ENCODE measurements at regions not wholly inside any gene's neighbourhood (a gene's known extent, or its start where the extent isn't known, plus 50 kb on each side); places are given as distances from the start of the nearest gene placed in this dataset.

- H3K9ac ChIP-seq (ENCODE audit: low read depth, low read length), result no peak overlapping the region
- H3K36me3 ChIP-seq (ENCODE audit: insufficient read depth, low read length), result no peaks in the 10 kb centered on the region
- H3K4me2 ChIP-seq (ENCODE audit: low read length), result no peak overlapping the region
- no peaks in the 10 kb centered on the region for H3K9me3 ChIP-seq (replicated peaks; ENCODE audit: low read length)
- no peak overlapping the region for H3K4me3 ChIP-seq (ENCODE audit: low read length)
- peaks cover 14% of the 10 kb centered on the region for H3K4me1 ChIP-seq (ENCODE audit: control insufficient read depth, insufficient read depth, low read length)
- H3K27me3 ChIP-seq (ENCODE audit: control insufficient read depth, insufficient read depth, low read length), result peaks cover 28% of the 10 kb centered on the region
Measured at GRCh38 chr1:23639460-23640095, 52.0 kb upstream of the RPL11 start.

GRCh38 chr1:23638786-23639241 is 52.8 kb upstream of the RPL11 start:
- H3K36me3 ChIP-seq (ENCODE audit: insufficient read depth, low read length), result no peaks in the 10 kb centered on the region
- H3K4me3 ChIP-seq (ENCODE audit: low read length), result no peak overlapping the region
- no peak overlapping the region for H3K9ac ChIP-seq (ENCODE audit: low read depth, low read length)
- no peak overlapping the region for H3K4me2 ChIP-seq (ENCODE audit: low read length)
- H3K4me1 ChIP-seq (ENCODE audit: control insufficient read depth, insufficient read depth, low read length), result peaks cover 18% of the 10 kb centered on the region
- no peaks in the 10 kb centered on the region for H3K9me3 ChIP-seq (replicated peaks; ENCODE audit: low read length)
- H3K27me3 ChIP-seq (ENCODE audit: control insufficient read depth, insufficient read depth, low read length), result peaks cover 20% of the 10 kb centered on the region

- Histone ChIP-seq H3K4me2 (ENCODE audit: low read length) (no peak overlapping the region), H3K36me3 (ENCODE audit: insufficient read depth, low read length) (no peaks in the 10 kb centered on the region), H3K27me3 (ENCODE audit: control insufficient read depth, insufficient read depth, low read length) (peaks cover 16% of the 10 kb centered on the region), H3K9ac (ENCODE audit: low read depth, low read length) (no peak overlapping the region), H3K4me3 (ENCODE audit: low read length) (no peak overlapping the region), H3K4me1 (ENCODE audit: control insufficient read depth, insufficient read depth, low read length) (peaks cover 18% of the 10 kb centered on the region), H3K9me3 (replicated peaks; ENCODE audit: low read length) (no peaks in the 10 kb centered on the region)
Measured at GRCh38 chr1:23638188-23638619, 53.4 kb upstream of the RPL11 start.

DNA sequence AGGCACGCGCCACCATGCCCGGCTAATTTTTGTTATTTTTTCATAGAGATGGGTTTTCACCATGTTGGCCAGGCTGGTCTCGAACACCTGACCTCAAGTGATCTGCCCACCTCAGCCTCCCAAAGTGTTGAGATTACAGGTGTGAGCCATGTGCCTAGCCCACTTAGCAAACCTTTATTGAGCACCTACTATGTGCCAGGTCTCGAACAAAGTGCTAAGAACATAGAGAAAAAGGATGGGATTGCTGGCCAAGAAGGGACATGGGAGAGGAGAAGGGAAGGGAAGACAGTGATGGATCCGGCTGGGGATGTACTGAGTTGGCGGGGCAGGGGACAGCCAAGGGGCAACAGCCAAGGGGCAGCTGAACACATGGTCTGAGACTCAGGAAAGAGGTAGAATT is 55.6 kb upstream of the RPL11 start:
- Histone ChIP-seq H3K4me1 (ENCODE audit: control insufficient read depth, insufficient read depth, low read length) (peaks cover 18% of the 10 kb centered on the region), H3K36me3 (ENCODE audit: insufficient read depth, low read length) (no peaks in the 10 kb centered on the region), H3K9ac (ENCODE audit: low read depth, low read length) (no peak overlapping the region), H3K4me3 (ENCODE audit: low read length) (no peak overlapping the region), H3K4me2 (ENCODE audit: low read length) (no peak overlapping the region), H3K27me3 (ENCODE audit: control insufficient read depth, insufficient read depth, low read length) (peaks cover 16% of the 10 kb centered on the region), H3K9me3 (replicated peaks; ENCODE audit: low read length) (no peaks in the 10 kb centered on the region)

- Histone ChIP-seq H3K4me2 (ENCODE audit: low read length) (peak overlapping the region; percentile 84), H3K4me3 (ENCODE audit: low read length) (peak overlapping the region; percentile 70), H3K27me3 (ENCODE audit: control insufficient read depth, insufficient read depth, low read length) (peaks cover 16% of the 10 kb centered on the region), H3K9me3 (replicated peaks; ENCODE audit: low read length) (no peaks in the 10 kb centered on the region), H3K4me1 (ENCODE audit: control insufficient read depth, insufficient read depth, low read length) (peaks cover 18% of the 10 kb centered on the region), H3K36me3 (ENCODE audit: insufficient read depth, low read length) (no peaks in the 10 kb centered on the region), H3K9ac (ENCODE audit: low read depth, low read length) (peak overlapping the region; percentile 81)
Measured at GRCh38 chr1:23634840-23635651, 56.6 kb upstream of the RPL11 start.

DNA sequence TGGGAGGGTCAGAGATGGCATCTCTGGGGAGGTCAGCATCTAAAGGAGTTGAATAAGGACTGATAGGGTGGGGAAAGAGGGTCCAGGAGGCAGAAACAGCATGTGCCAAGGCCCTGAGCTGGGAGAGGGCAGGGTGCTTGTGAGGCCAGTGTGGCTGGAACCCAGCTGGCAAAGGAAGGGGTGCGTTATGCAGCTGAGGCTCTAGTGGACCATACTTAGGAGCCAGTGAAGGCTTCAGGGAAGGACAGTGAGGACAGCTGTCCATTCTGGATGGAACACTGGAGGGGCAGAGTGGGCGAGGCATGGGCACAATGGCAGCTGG is 57.1 kb upstream of the RPL11 start:
- H3K4me1 ChIP-seq (ENCODE audit: control insufficient read depth, insufficient read depth, low read length), result peaks cover 18% of the 10 kb centered on the region
- H3K9ac ChIP-seq (ENCODE audit: low read depth, low read length), result peak overlapping the region; percentile 81
- H3K4me2 ChIP-seq (ENCODE audit: low read length), result peak overlapping the region; percentile 84
- H3K27me3 ChIP-seq (ENCODE audit: control insufficient read depth, insufficient read depth, low read length), result peaks cover 13% of the 10 kb centered on the region
- peak overlapping the region; percentile 70 for H3K4me3 ChIP-seq (ENCODE audit: low read length)
- no peaks in the 10 kb centered on the region for H3K9me3 ChIP-seq (replicated peaks; ENCODE audit: low read length)
- H3K36me3 ChIP-seq (ENCODE audit: insufficient read depth, low read length), result no peaks in the 10 kb centered on the region

DNA sequence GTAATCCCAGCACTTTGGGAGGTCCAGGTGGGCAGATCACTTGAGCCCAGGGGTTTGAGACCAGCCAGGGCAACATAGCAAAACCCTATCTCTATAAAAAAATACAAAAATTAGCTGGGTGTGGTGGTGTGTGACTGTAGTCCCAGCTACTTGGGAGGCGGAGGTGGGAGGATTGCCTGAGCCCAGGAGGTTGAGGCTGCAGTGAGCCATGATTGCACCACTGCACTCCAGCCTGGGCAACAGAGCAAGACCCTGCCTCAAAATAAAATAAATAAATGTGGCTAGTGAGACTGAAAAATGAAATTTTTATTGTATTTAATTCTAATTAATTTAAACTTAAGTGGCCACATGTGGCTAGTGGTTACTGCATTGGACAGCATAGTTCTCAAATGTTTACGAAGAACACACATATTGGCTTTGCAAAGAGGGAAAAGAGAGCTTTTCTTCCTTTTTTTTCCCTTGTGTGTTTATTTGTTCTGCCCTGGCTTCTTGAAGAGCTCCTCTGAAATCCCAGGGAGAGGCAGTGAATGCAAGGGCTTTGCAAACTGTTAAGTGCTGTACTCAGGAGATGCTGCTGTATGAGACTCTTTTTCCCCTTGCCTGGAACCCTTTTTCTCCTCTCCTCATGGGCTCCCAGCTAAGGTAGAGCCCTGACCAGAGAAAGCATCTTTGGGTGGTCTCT is 59.0 kb upstream of the RPL11 start:
- no peaks in the 10 kb centered on the region for H3K27me3 ChIP-seq (ENCODE audit: control insufficient read depth, insufficient read depth, low read length)
- peaks cover 12% of the 10 kb centered on the region for H3K4me1 ChIP-seq (ENCODE audit: control insufficient read depth, insufficient read depth, low read length)
- no peaks in the 10 kb centered on the region for H3K36me3 ChIP-seq (ENCODE audit: insufficient read depth, low read length)
- no peak overlapping the region for H3K9ac ChIP-seq (ENCODE audit: low read depth, low read length)
- no peak overlapping the region for H3K4me2 ChIP-seq (ENCODE audit: low read length)
- no peaks in the 10 kb centered on the region for H3K9me3 ChIP-seq (replicated peaks; ENCODE audit: low read length)
- H3K4me3 ChIP-seq (ENCODE audit: low read length), result no peak overlapping the region

GRCh38 chr1:23629708-23630290 is 61.8 kb upstream of the RPL11 start:
- Histone ChIP-seq H3K9me3 (replicated peaks; ENCODE audit: low read length) (no peaks in the 10 kb centered on the region), H3K9ac (ENCODE audit: low read depth, low read length) (no peak overlapping the region), H3K4me3 (ENCODE audit: low read length) (no peak overlapping the region), H3K27me3 (ENCODE audit: control insufficient read depth, insufficient read depth, low read length) (no peaks in the 10 kb centered on the region), H3K4me2 (ENCODE audit: low read length) (no peak overlapping the region), H3K4me1 (ENCODE audit: control insufficient read depth, insufficient read depth, low read length) (peaks cover 6% of the 10 kb centered on the region), H3K36me3 (ENCODE audit: insufficient read depth, low read length) (no peaks in the 10 kb centered on the region)

DNA sequence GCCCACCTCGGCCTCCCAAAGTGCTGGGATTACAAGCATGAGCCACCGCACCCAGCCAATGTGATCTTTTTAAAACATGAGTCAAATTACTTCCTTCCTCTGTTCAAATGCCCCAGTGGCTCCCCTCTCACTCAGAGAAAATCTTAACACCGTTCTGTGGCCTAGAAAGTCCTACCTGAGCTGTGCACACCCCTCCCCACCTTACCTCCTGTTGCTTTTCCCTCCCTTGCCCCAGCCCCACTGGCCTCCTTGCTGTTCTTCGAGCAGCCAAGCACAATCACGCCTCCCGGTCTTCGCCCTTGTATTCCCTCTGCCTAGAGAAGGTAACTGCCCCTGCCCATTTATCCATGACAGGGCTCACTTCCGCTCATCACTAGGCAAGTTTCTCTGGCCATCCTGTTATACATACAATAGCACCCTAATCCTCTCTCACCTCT is 62.6 kb upstream of the RPL11 start:
- H3K36me3 ChIP-seq (ENCODE audit: insufficient read depth, low read length), result no peaks in the 10 kb centered on the region
- no peaks in the 10 kb centered on the region for H3K9me3 ChIP-seq (replicated peaks; ENCODE audit: low read length)
- no peaks in the 10 kb centered on the region for H3K27me3 ChIP-seq (ENCODE audit: control insufficient read depth, insufficient read depth, low read length)
- no peak overlapping the region for H3K9ac ChIP-seq (ENCODE audit: low read depth, low read length)
- no peak overlapping the region for H3K4me3 ChIP-seq (ENCODE audit: low read length)
- H3K4me1 ChIP-seq (ENCODE audit: control insufficient read depth, insufficient read depth, low read length), result no peaks in the 10 kb centered on the region
- no peak overlapping the region for H3K4me2 ChIP-seq (ENCODE audit: low read length)

- H3K27me3 ChIP-seq (ENCODE audit: control insufficient read depth, insufficient read depth, low read length), result no peaks in the 10 kb centered on the region
- H3K4me2 ChIP-seq (ENCODE audit: low read length), result no peak overlapping the region
- H3K9ac ChIP-seq (ENCODE audit: low read depth, low read length), result no peak overlapping the region
- H3K4me3 ChIP-seq (ENCODE audit: low read length), result no peak overlapping the region
- H3K36me3 ChIP-seq (ENCODE audit: insufficient read depth, low read length), result no peaks in the 10 kb centered on the region
- H3K9me3 ChIP-seq (replicated peaks; ENCODE audit: low read length), result no peaks in the 10 kb centered on the region
- H3K4me1 ChIP-seq (ENCODE audit: control insufficient read depth, insufficient read depth, low read length), result no peaks in the 10 kb centered on the region
Measured at GRCh38 chr1:23627069-23627735, 64.4 kb upstream of the RPL11 start.

Measured in skeletal muscle satellite cell (primary cell).